ENCODE measurements at regions not wholly inside any gene's neighbourhood (a gene's known extent, or its start where the extent isn't known, plus 50 kb on each side); places are given as distances from the start of the nearest gene placed in this dataset.

DNA sequence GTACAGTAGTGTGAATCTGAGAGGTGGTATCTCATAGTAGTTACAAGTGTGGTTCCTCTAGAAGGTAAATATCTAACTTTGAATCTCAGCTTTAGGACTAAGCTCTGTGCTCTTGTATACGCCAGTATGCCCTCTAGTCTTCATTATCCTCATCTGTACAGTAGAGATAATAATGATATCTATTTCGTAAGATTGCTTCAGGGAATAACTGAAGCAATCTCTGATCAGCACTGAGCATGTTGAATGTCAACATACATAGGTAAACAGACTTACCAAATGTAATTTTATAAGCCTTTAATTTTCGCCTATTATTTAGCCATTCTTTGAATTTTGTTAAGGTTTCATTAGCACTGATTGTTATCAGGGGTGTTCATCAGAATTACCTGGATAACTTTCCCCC is 175.2 kb upstream of the ANKRD50 start:
- TF ChIP-seq, protein P1, sequence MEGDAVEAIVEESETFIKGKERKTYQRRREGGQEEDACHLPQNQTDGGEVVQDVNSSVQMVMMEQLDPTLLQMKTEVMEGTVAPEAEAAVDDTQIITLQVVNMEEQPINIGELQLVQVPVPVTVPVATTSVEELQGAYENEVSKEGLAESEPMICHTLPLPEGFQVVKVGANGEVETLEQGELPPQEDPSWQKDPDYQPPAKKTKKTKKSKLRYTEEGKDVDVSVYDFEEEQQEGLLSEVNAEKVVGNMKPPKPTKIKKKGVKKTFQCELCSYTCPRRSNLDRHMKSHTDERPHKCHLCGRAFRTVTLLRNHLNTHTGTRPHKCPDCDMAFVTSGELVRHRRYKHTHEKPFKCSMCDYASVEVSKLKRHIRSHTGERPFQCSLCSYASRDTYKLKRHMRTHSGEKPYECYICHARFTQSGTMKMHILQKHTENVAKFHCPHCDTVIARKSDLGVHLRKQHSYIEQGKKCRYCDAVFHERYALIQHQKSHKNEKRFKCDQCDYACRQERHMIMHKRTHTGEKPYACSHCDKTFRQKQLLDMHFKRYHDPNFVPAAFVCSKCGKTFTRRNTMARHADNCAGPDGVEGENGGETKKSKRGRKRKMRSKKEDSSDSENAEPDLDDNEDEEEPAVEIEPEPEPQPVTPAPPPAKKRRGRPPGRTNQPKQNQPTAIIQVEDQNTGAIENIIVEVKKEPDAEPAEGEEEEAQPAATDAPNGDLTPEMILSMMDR (IDR thresholded peaks at IDR 0.05; ENCODE audit: unreplicated experiment in 3 of 3) = no peak
- H3K9me3 Mint-ChIP-seq = no peaks in the 10 kb centered on the region
- H3K4me3 Mint-ChIP-seq = no peak overlapping the region
- H3K36me3 Mint-ChIP-seq (ENCODE audit: low read depth) = no peaks in the 10 kb centered on the region
- no peaks in the 10 kb centered on the region for H3K27me3 Mint-ChIP-seq (ENCODE audit: low read depth)
- no peak overlapping the region for H3K27ac Mint-ChIP-seq
- H3K4me1 Mint-ChIP-seq = no peaks in the 10 kb centered on the region

- no peak overlapping the region for H3K27ac Mint-ChIP-seq
- no peaks in the 10 kb centered on the region for H3K27me3 Mint-ChIP-seq (ENCODE audit: low read depth)
- no peaks in the 10 kb centered on the region for H3K4me1 Mint-ChIP-seq
- TF ChIP-seq, protein P1 (IDR thresholded peaks at IDR 0.05; ENCODE audit: unreplicated experiment in 3 of 3) = no peak
- no peaks in the 10 kb centered on the region for H3K36me3 Mint-ChIP-seq (ENCODE audit: low read depth)
- peaks cover under 1% of the 10 kb centered on the region for H3K9me3 Mint-ChIP-seq
- no peak overlapping the region for H3K4me3 Mint-ChIP-seq
These were observed 171.8 kb upstream of the ANKRD50 start for GRCh38 chr4:124884316-124884715.

DNA sequence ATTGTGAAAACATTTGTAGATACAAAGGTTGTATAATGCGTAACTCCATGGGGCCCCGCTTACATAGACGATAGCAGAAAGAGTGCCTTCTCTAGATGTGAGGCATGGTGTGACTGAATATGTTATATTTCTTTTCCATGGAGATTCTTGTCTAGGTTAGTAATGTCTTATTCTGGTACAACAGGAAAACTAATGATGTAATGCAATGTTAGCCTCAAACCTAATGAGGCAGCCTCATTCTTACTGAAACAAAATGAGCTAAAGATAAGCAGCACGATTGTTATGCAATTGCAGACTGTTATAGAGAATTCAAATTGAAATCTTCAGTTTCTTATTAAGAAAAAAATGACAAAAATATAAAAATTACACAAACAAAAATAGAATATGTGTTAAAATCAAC is 171.1 kb upstream of the ANKRD50 start:
- Mint-ChIP-seq H3K9me3 (peaks cover 2% of the 10 kb centered on the region), H3K27me3 (ENCODE audit: low read depth) (no peaks in the 10 kb centered on the region), H3K4me3 (no peak overlapping the region), H3K4me1 (no peaks in the 10 kb centered on the region), H3K27ac (no peak overlapping the region), H3K36me3 (ENCODE audit: low read depth) (no peaks in the 10 kb centered on the region)
- TF ChIP-seq, protein P1 (IDR thresholded peaks at IDR 0.05; ENCODE audit: unreplicated experiment in 3 of 3) = no peak

DNA sequence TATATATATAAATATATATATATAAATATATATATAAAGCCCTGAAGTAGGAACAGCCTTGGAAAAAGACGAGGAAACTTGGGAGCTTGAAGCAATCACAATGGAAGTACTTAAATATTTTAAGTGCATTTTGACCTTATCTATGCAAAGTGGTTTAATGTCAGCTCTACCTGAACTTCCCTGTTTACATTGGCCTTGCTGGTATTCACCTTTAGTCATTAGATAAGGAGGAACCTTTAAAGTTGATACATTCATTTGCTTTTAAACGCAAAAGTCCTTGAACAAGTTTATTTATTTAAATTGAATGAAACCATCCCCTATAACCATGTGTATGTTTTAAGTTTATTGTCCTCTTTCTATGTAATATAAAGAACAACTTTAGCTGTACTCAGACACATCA is 166.7 kb upstream of the ANKRD50 start:
- H3K27ac Mint-ChIP-seq = no peak overlapping the region
- H3K4me3 Mint-ChIP-seq = no peak overlapping the region
- TF ChIP-seq, protein P1 (IDR thresholded peaks at IDR 0.05; ENCODE audit: unreplicated experiment in 3 of 3) = no peak
- H3K36me3 Mint-ChIP-seq (ENCODE audit: low read depth) = no peaks in the 10 kb centered on the region
- no peaks in the 10 kb centered on the region for H3K27me3 Mint-ChIP-seq (ENCODE audit: low read depth)
- H3K9me3 Mint-ChIP-seq = peaks cover 10% of the 10 kb centered on the region
- H3K4me1 Mint-ChIP-seq = no peaks in the 10 kb centered on the region

GRCh38 chr4:124874172-124874450 is 161.6 kb upstream of the ANKRD50 start:
- Mint-ChIP-seq H3K9me3 (peaks cover 10% of the 10 kb centered on the region), H3K27ac (no peak overlapping the region), H3K27me3 (ENCODE audit: low read depth) (no peaks in the 10 kb centered on the region), H3K36me3 (ENCODE audit: low read depth) (no peaks in the 10 kb centered on the region), H3K4me1 (no peaks in the 10 kb centered on the region), H3K4me3 (no peak overlapping the region)
- TF ChIP-seq, protein P1 (IDR thresholded peaks at IDR 0.05; ENCODE audit: unreplicated experiment in 3 of 3) = no peak

DNA sequence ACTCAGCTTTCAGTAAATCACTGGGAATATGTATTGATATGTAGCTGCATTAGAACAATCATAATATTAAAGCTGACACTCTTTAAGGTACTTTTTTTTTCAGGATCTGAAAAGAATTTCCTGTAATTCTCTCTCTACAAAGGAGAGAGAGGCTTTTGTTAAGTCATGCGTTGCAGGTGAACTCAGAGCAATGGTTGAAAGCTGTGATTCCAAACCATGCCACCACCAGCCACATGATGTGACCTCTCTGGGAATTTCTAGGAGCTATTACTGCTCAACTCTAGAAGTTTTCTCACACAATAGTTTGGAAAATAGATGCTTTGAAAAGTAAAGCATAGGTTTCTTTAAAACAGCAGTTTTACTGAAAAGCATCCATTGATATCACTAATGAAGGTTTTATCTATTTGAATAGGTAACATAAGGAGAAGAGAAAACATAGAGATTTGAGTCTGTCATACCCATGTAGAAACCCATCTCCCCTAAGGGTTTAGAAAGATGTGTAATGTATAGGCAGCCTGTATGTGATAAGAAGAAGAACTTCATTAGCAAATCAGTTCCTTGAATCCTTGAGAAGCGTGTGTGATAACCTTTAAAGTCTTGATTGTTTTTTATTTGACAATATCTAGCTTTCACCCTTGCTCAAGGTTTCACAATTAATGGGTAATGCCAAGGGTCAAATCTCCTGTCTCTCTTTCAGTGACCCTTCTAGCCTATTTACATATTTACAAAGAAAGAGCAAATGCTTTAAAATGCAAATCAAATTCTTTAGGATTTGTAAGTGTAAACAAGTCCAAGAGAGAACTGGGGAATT is 161.0 kb upstream of the ANKRD50 start:
- no peak overlapping the region for H3K4me3 Mint-ChIP-seq
- H3K27me3 Mint-ChIP-seq (ENCODE audit: low read depth) = no peaks in the 10 kb centered on the region
- H3K36me3 Mint-ChIP-seq (ENCODE audit: low read depth) = no peaks in the 10 kb centered on the region
- peaks cover 10% of the 10 kb centered on the region for H3K9me3 Mint-ChIP-seq
- TF ChIP-seq, protein P1 (IDR thresholded peaks at IDR 0.05; ENCODE audit: unreplicated experiment in 3 of 3) = no peak
- no peak overlapping the region for H3K27ac Mint-ChIP-seq
- no peaks in the 10 kb centered on the region for H3K4me1 Mint-ChIP-seq

Data from nephron (organoid).